Liver (tissue), 3 donors: ENCODE measurements at regions not wholly inside any gene's neighbourhood (a gene's known extent, or its start where the extent isn't known, plus 50 kb on each side); places are given as distances from the start of the nearest gene placed in this dataset.

Experiments
- ATF3 ChIP-seq: IDR thresholded peaks from 2 replicates; pipeline ENCODE4 v1.6.1; 2016; ENCODE audit warnings: antibody characterized with exemption
- CTCF ChIP-seq: fragments of 150-350 bp; IDR thresholded peaks from 2 replicates; pipeline ENCODE4 v1.5.1; 2017; ENCODE audit warnings: improper control_type of control experiment, low read depth, low read length; ENCODE audit not compliant: missing input control
- EGR1 ChIP-seq, 2 donors: IDR thresholded peaks; 2 replicates each; pipeline ENCODE4 v1.6.1; 2016 to 2018; ENCODE audit warnings: antibody characterized with exemption in 2 of 2, low read depth in 2 of 2
- FOXA1 ChIP-seq: IDR thresholded peaks from 2 replicates; pipeline ENCODE4 v1.6.1; 2016; ENCODE audit warnings: antibody characterized with exemption
- GABPA ChIP-seq, 2 donors: IDR thresholded peaks in 1 of 2; conservative IDR thresholded peaks in 1 of 2; 2 replicates each; pipeline ENCODE4 v1.6.1; 2016; ENCODE audit warnings: antibody characterized with exemption in 2 of 2, mild to moderate bottlenecking in 1 of 2, moderate library complexity in 1 of 2
- JUND ChIP-seq, 2 donors: IDR thresholded peaks; 2 replicates each; pipeline ENCODE4 v1.6.1; 2016; ENCODE audit warnings: antibody characterized with exemption in 2 of 2
- MAX ChIP-seq: IDR thresholded peaks from 2 replicates; pipeline ENCODE4 v1.6.1; 2016; ENCODE audit warnings: antibody characterized with exemption
- RAD21 ChIP-seq, 2 donors: IDR thresholded peaks; 2 replicates each; pipeline ENCODE4 v1.6.1; 2016; ENCODE audit warnings: antibody characterized with exemption in 2 of 2, mild to moderate bottlenecking in 2 of 2
- REST ChIP-seq: IDR thresholded peaks from 2 replicates; pipeline ENCODE4 v1.6.1; 2016; ENCODE audit warnings: antibody characterized with exemption, mild to moderate bottlenecking
- SP1 ChIP-seq: IDR thresholded peaks from 2 replicates; pipeline ENCODE4 v1.6.1; 2018; ENCODE audit warnings: antibody characterized with exemption, mild to moderate bottlenecking
- TAF1 ChIP-seq: conservative IDR thresholded peaks from 2 replicates; pipeline ENCODE4 v1.6.1; 2016; ENCODE audit warnings: antibody characterized with exemption, mild to moderate bottlenecking
- YY1 ChIP-seq: IDR thresholded peaks from 2 replicates; pipeline ENCODE4 v1.6.1; 2016; ENCODE audit warnings: antibody characterized with exemption, mild to moderate bottlenecking
- ZBTB33 ChIP-seq: IDR thresholded peaks from 2 replicates; pipeline ENCODE4 v1.6.1; 2016; ENCODE audit warnings: antibody characterized with exemption
- donor health status: healthy.
- donor health status: healthy.

GRCh38 chr17:12247761-12248160 lies 227.1 kb downstream of the MAP2K4 start:
- TF ChIP-seq REST: no peak
- TF ChIP-seq CTCF: no peak
- TF ChIP-seq GABPA (IDR thresholded peaks at IDR 0.05 in 1 of 2, conservative IDR thresholded peaks at IDR 0.05 in 1 of 2): no peak
- TF ChIP-seq SP1: no peak
- TF ChIP-seq MAX: no peak
- TF ChIP-seq ATF3: no peak
- no peak for TF ChIP-seq RAD21 (IDR thresholded peaks at IDR 0.05)
- no peak for TF ChIP-seq YY1
- no peak for TF ChIP-seq ZBTB33
- TF ChIP-seq JUND (IDR thresholded peaks at IDR 0.05): no peak
- no peak for TF ChIP-seq EGR1 (IDR thresholded peaks at IDR 0.05; ENCODE audit: low read depth in 2 of 2)
- no peak for TF ChIP-seq TAF1
- TF ChIP-seq FOXA1: no peak
